ENCODE measurements at regions not wholly inside any gene's neighbourhood (a gene's known extent, or its start where the extent isn't known, plus 50 kb on each side); places are given as distances from the start of the nearest gene placed in this dataset.
"Not testable (repeated sequence)": the region's sequence is repeated elsewhere in the genome, so short reads cannot be mapped to it uniquely, and the experiment has no call there.

DNA sequence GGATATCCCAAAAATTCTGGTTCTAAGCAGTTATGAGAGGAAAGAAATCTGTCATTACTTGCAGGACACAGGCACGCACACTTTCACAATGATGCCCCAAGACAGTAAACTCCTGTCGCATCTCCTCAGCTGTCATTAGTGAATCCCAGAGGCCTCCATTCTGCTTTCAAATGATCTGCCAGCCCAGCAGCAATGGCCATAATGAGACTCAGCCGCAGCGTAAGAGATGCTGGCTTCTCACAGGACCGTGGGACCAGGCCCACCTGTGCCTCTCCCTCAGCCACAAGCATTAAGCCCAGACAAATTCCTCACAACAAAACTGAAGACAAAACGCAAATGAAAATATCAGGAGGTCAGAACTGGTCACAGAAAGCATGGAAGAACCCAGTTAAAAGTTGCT, 98.0 kb upstream of the VLDLR start:
- DNase-seq, result no peak
- no peak for ATAC-seq
- intact Hi-C loops (cut with DNase I, micrococcal nuclease), result no loop called here

DNA sequence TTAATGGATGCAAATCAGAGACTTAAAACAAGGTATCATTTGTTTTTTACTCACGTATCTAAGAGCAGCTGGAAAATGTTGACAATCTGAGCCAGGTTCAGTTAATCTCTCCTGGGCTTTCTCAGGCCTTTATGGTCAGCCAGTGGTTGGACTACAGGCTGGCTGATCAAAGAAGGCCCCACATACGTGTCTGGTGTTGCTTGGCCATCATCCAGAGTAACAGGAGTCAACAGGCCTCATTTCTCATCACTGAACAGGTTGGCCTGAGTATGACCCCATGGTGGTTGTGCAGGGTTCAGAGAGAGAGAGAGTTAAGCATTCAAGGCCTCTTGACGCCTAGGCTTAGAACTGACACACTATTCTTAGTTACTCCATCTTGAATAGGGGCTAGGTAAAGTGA, 97.0 kb upstream of the VLDLR start:
- intact Hi-C loops (cut with DNase I, micrococcal nuclease), result no loop called here
- ATAC-seq (no peak), DNase-seq (no peak)

DNA sequence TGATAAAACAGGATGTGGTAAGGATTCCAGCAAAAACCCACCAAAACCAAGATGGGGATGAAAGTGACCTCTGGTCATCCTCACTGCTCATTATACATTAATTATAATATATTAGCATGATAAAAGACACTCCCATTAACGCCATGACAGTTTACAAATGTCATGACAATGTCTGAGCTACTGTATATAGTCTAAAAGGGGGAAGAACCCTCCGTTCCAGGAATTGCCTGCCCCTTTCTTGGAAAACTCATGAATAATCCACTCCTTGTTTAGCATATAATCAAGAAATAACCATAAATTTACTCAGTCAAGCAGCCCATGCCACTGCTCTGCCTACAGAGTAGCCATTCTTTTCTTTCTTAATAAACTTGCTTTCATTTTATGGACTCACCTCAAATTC, 96.4 kb upstream of the VLDLR start:
- intact Hi-C loops (cut with DNase I, micrococcal nuclease), result no loop called here
- ATAC-seq, result no peak

DNA sequence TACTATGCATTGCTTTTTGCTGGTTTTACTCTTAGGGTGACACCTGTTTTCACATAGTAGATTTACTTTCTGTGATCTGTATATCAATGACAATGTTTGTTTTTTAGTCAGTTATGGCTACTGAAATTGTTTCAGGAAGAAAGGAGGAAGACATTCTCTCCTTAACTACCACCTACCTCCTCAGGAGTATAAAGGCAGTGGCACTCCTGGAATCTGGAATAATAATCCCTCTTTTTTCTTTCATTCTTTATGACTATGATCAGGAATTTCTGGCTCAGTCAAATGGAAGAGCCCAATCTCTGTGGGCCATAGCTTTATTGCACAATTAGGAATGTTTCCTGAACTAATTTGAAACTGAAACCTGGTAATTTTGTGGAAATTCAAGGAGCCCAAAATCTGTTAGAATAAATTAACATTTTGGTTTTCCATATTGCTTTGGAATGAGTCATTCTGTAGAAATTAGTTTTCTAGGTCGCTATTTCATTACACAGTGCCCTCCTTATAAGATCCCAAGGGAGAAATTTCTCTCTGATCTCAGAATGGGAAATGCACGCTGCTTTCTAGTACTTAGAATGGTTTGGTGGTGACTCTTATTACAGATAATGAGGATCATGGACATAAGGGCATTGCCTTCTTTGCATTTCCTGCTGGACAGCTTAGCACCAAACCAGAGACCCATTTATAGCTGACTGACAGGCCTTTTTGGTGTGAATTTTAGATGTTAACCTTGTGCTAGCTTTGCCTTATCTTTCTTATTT, 95.3 kb upstream of the VLDLR start:
- ATAC-seq, result no peak
- no peak for DNase-seq
- intact Hi-C loops (cut with DNase I, micrococcal nuclease), result no loop called here

More for the DNA sequence above, 96.4 kb upstream of the VLDLR start:
- no peak for DNase-seq

DNA sequence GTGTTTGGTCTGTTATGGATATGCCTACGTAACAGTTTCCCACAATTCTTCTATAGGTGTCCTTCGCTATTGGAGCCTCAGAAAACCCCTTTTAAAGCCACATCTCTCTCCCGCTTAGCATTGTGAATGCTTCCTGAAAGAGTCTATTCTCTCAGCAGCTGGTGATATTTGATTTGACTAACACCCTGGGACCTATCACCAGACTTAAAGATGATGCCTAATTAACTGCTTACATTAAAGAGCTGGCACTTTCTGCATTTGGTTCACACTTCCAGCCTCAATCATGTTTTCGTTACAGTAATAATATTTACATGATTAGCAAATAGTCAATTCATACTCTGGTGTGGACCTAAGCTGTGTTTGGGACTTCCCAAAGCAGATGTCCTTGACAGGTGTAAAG, 90.1 kb upstream of the VLDLR start:
- ATAC-seq (no peak), DNase-seq (no peak)
- intact Hi-C loops (cut with DNase I, micrococcal nuclease), result no loop called here

DNA sequence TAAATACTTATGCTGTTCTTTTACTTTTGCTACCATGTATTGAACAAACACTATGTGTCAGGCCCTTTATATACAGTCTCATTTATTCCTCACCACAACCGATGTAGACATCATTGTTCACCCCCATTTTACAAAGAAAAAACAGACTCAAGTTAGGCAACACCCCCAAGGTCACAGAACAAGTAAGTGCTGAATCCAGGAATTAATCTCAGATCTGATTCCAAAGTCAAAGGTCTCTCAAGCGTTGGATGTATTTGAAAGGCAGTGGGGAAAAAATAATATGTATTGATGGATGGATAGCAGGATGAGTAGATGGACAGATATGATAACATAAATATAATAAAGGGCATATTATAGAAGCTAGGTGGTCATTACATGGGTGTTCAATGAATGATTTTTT, 85.1 kb upstream of the VLDLR start:
- ATAC-seq, result no peak

DNA sequence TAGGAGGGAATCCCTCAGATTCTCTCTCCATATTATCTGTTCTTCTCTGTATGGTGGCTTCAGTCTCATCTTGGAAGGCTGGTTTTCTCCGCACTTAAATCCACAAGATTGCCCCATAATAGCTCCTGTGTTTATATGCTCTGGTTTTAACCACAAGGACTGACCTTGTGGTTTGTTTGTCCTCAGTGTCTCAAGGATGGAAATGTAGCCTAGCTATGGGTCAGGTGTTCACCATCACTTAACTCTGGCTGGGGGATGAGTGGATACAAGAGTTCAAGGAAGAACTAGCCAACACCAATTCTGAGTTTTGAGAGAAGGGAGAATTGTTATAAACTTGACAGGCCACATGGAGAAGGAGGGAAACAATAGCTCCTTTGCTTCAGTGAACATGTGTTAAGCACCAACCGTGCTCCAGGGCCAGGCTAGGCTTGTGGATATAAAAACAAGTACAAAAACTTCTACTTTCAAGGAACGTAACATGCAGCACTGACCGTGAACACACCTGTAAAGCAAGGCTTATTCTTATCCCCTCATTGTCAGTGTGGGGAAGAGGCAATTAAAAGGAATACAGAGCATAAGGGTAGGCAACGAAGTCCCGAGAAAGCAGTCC, 75.6 kb upstream of the VLDLR start:
- intact Hi-C loops (cut with DNase I, micrococcal nuclease), result no loop called here
- DNase-seq (no peak), ATAC-seq (no peak)

More for the DNA sequence above, 85.1 kb upstream of the VLDLR start:
- intact Hi-C loops (cut with DNase I, micrococcal nuclease), result no loop called here
- DNase-seq, result no peak

DNA sequence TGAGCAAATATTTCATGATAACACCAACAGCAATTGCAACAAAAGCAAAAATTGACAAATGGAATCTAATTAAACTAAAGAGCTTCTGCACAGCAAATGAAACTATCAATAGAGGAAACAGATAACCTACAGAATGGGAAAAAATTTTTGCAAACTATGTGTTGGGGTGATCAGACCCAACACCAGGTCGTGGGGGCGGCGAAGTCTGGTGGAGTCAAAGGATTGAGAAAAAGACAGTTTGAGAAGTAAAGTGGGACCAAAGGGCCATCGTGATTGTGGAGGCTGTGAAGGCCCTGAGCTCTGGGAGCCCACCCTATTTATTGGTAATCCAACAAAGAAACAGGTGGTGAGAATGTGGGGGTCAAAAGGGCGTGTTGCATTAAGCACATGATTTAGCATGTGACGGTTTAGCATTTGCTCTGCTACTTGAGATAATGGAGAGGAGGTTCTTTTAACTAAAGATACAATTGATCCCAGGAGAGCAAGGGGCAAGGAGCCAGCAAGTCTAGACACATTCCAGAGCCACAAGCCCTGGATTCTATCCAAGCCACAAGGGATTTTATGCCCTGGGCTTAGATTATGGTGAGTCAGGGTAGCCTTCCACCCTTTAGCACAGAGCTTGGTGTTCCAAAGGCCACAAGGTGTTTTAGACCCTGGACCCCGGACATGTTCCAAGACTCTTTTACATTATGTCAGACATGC, 65.5 kb upstream of the VLDLR start:
- ATAC-seq; DNase-seq; intact Hi-C loops (cut with DNase I, micrococcal nuclease): not testable (repeated sequence)

DNA sequence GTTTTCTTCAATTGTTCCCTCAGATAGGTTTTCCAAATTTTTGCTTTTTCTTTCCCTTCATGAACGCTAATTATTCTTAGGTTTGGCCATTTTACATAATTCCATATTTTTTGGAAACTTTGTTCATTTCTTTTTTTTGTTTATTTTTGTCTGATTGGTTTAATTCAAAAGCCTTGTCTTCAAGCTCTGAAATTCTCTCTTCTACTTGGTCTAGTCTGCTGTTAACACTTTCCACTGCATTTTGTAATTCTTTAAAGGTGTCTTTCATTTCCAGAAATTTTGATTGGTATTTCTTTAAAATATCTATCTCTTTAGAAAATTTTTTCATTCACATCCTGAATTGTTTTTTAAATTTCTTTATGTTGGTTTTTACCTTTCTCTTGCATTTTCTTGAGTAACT, 63.9 kb upstream of the VLDLR start:
- ATAC-seq (no peak), DNase-seq (no peak)
- intact Hi-C loops (cut with DNase I, micrococcal nuclease), result no loop called here

DNA sequence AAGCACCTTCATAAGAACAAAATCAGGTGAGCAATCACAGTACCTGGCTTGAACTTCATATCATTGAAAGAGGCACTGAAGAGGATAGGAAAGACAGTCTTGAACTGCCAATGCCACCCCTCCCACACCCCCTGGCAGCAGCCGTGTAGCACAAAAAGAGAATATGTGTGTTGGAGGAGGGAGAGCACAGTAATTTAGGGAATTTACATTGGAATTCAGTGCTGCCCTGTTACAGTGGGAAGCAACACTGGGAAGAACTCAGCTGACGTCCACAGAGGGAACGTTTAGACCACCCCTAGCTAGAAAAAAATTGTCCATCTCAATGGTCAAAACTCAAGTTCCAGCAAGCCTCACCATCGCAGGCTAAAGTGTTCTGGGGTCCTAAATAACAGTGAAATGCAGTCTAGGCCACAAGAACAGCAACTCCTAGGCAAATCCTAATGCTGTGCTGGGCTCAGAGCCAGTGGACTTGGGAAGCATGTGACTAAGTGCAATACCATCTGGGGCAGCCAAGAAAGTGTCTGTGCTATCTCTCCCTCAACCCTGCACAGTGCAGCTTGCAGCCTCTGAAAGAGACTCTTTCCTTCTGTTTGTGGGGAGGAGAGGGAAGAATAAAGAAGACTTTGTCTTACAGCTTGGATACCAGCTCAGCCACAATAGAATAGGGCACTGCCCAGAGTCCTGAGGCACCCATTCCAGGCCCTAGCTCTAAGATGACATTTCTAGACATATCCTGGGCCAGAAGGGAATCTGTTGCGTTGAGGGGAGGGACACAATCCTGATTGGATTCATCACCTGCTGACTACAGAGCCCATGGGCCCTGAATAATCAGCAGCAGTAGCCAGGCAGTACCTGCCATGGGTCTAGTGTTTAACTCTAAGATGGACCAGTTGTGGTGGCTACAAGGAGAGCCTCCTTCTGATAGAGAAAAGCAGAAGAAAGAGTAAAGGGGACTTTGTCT, 62.1 kb upstream of the VLDLR start:
- intact Hi-C loops (cut with DNase I, micrococcal nuclease), result no loop called here
- ATAC-seq (peak; percentile 71), DNase-seq (peak; percentile 54 to 66)

DNA sequence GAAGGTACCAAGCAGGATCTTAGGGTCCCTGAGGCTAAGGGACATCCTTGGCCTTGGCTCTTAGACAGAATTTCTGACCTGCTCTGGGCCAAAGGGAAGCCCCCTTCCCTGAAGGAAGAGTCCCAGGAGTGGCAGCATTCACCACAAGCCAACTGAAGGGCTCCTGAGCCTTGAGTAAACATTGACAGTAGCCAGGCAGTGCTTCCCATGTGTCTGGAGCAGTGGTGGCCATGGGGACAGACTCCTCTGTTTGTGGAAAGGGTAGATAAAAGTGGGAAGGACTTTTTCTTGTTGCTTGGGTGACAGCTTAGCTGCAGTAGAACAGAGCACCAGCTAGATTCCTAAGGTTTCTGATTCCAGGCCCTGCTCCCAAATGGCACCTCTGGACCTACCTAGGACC, 61.4 kb upstream of the VLDLR start:
- intact Hi-C loops (cut with DNase I, micrococcal nuclease), result no loop called here
- DNase-seq, result no peak
- peak; percentile 62 for ATAC-seq

DNA sequence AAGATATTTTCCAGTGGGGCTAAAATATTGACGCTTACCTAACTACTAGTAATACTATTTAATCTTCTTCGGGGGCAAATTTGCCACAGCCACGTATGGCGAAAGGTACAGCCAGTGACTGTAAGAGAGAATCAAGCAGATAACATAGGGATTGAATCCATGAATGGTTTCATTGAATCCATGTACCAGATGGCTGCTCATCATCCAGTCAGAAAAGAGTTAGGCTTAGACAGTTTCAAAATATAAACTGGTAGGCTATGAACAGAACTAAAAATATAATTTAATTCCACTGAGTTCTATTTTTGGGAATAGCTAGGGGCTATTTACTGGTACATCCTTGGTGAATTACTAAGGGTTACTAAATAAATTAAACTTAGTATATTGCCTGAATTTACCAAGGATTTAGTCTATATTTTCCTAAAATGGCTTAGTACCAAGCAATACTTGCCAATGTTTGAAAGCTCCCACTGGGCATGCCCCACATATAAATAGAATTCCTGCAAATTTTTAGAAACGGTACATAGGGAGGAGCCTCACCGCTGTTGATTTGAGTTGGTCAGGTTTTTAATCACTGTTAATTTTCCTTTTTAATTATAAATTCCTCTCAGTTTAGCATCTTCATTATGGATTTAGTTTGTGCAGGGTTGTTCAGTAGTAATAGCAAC, 55.8 kb upstream of the VLDLR start:
- no peak for DNase-seq
- intact Hi-C loops (cut with DNase I, micrococcal nuclease), result no loop called here
- no peak for ATAC-seq

DNA sequence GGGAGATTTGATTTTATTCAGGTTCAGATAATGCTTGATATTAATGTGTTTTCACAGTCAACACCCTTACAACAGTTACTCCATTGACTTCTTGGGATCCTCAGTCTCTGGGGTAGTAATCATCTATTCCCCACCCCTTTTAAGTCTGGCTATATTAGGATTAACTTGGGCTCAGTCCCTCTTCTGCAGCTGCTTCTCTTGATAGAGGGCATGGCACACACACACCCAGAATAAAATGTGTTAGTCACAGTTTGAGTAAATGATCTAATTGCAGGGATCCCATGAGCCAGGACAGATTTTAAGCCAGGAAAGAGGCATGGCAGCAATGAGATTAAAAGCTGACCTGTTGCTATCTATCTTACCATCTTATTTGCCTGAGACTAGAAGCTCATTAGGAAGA, 53.7 kb upstream of the VLDLR start:
- DNase-seq (no peak), ATAC-seq (peak; percentile 65)
- intact Hi-C loops (cut with DNase I, micrococcal nuclease), result no loop called here

DNA sequence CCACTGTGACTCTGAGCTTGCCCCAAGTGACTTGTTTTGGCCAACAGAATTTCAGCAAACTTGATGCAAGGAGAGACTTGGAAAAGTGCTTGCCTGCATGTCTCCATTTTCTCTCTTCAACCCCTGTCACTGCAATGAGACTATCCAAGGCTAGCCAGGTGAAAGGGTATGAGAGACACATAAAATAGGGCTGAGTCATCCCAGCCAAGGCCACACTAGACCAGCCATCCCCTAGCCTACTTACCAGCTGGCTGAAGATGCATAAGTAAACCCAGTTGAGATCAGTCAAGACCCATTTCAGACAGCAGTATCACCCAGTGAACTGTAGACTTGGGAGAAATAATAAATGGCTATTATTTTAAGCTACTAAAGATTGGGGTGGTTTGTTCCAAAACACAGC, 52.9 kb upstream of the VLDLR start:
- ATAC-seq, result peak; percentile 56

DNA sequence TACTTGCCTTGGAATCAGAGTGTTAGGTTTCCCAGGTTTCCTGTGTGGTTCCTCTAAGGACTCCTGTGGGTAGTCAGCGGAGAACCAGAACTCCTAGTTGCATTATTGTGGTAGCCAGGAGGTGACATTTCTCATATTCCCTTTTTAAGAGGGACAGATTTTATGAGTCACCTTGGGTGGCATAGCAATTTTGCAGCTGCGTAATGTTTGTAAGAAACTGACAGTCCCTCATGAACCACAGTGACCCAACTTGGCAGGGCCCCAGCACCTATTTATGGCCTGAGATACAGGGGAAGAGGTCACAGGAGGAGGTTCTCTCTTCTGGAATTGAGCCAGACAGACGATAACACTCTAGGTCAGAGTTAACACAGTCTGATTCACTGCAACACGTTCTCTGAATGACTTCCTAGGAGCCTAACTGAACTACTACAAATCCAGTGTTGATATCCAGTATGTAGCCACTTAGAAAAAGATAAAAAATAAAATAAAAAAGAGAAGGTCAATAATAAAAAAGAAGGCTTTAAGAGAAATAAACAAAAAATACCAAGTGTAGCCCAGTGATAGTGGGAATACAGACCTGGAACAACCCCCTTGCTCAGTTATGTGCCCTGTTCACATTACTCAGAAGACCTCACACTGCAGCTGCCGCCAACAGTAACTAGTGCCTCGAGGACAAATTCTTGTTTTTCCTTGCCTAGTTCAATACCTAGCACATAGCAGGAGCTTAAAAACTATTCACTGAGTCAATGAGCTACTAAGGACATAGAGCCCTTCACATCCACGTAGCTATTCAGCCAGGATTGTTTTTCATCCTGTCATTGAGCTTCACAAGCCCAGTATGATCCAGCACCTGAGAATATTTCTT, 50.7 kb upstream of the VLDLR start:
- intact Hi-C loops (cut with DNase I, micrococcal nuclease), result no loop called here
- ATAC-seq, result peak; percentile 92
- DNase-seq, result peak; percentile 94 to 95

More for the DNA sequence above, 52.9 kb upstream of the VLDLR start:
- DNase-seq, result no peak
- intact Hi-C loops (cut with DNase I, micrococcal nuclease), result no loop called here

Data from left colon (tissue), 2 donors.